ENCODE measurements at regions not wholly inside any gene's neighbourhood (a gene's known extent, or its start where the extent isn't known, plus 50 kb on each side); places are given as distances from the start of the nearest gene placed in this dataset.

DNA sequence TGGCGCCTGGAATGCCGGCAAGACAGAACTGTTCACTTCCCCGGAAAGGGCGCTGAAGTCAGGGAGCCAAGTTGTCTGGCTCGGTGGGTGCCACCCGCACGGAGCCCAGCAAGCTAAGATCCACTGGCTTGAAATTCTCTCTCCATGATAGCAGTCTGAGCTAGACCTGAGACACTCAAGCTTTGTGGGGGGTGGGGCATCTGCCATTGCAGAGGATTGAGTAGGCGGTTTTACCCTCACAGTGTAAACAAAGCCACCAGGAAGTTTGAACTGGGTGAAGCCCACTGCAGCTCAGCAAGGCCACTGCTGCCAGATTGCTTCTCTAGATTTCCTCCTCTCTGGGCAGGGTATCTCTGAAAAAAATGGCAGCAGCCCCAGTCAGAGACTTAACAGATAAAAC is 277.4 kb downstream of the SLCO4C1 start:
- Histone ChIP-seq H3K4me3 (no peak overlapping the region), H3K4me1 (no peaks in the 10 kb centered on the region), H3K9me3 (no peaks in the 10 kb centered on the region), H3K27me3 (no peaks in the 10 kb centered on the region), H3K27ac (no peak overlapping the region), H3K36me3 (no peaks in the 10 kb centered on the region)
- no peak for TF ChIP-seq POLR2AphosphoS5 (IDR thresholded peaks at IDR 0.05)
- TF ChIP-seq, protein P1, sequence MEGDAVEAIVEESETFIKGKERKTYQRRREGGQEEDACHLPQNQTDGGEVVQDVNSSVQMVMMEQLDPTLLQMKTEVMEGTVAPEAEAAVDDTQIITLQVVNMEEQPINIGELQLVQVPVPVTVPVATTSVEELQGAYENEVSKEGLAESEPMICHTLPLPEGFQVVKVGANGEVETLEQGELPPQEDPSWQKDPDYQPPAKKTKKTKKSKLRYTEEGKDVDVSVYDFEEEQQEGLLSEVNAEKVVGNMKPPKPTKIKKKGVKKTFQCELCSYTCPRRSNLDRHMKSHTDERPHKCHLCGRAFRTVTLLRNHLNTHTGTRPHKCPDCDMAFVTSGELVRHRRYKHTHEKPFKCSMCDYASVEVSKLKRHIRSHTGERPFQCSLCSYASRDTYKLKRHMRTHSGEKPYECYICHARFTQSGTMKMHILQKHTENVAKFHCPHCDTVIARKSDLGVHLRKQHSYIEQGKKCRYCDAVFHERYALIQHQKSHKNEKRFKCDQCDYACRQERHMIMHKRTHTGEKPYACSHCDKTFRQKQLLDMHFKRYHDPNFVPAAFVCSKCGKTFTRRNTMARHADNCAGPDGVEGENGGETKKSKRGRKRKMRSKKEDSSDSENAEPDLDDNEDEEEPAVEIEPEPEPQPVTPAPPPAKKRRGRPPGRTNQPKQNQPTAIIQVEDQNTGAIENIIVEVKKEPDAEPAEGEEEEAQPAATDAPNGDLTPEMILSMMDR (IDR thresholded peaks at IDR 0.05): no peak
- no peak for TF ChIP-seq POLR2A (IDR thresholded peaks at IDR 0.05)
- no peak for TF ChIP-seq EP300 (IDR thresholded peaks at IDR 0.05)
- no CpG with 5 or more reads among the region's 8 CpGs for WGBS, 2 donors (ENCODE audit: low coverage in 1 of 2)
- no peak for ATAC-seq

DNA sequence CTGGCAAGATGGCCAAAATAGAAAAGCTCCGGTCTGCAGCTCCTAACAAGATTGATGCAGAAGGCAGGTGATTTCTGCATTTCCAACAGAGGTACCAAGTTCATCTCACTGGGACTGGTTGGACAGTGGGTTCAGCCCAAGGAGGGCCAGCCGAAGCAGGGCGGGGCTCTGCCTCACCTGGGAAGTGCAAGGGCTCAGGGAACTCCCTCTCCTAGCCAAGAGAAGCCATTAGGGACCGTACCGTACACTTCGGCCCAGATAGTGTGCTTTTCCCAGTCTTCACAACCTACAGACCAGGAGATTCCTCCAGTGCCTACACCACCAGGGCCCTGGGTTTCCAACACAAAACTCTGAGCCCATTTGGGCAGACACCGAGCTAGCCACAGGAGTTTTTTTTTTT is 277.8 kb downstream of the SLCO4C1 start:
- Histone ChIP-seq H3K36me3 (no peaks in the 10 kb centered on the region), H3K4me1 (no peaks in the 10 kb centered on the region), H3K27ac (no peak overlapping the region), H3K4me3 (no peak overlapping the region), H3K9me3 (no peaks in the 10 kb centered on the region), H3K27me3 (no peaks in the 10 kb centered on the region)
- WGBS, 2 donors (ENCODE audit: low coverage in 1 of 2): 58 to 96% methylated on average over 3 to 4 of the region's 7 CpGs
- no peak for TF ChIP-seq POLR2A (IDR thresholded peaks at IDR 0.05)
- no peak for TF ChIP-seq POLR2AphosphoS5 (IDR thresholded peaks at IDR 0.05)
- TF ChIP-seq, protein P1 (IDR thresholded peaks at IDR 0.05): no peak
- no peak for TF ChIP-seq EP300 (IDR thresholded peaks at IDR 0.05)
- ATAC-seq: no peak

DNA sequence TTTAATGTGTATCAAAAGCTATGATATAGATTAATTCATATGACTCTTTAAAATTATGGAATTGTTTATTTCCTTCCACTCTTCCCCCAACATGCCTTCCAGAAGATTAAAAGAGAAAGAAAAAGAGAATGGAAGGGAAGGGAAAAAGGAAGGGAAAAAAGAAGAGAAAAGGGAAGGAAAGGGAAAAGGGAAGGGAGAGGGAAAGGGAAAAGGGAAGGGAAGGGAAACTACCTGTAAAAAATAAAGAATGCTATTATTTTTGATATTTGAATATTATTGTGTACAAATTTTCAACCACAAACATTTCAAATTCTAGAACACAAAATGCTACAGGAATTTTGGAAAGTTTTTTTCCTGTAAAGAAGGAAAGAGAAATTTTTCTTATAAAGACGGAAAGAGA is 281.7 kb downstream of the SLCO4C1 start:
- ATAC-seq: no peak
- Histone ChIP-seq H3K36me3 (no peaks in the 10 kb centered on the region), H3K4me1 (no peaks in the 10 kb centered on the region), H3K9me3 (no peaks in the 10 kb centered on the region), H3K27me3 (no peaks in the 10 kb centered on the region), H3K27ac (no peak overlapping the region), H3K4me3 (no peak overlapping the region)
- no peak for TF ChIP-seq POLR2A (IDR thresholded peaks at IDR 0.05)
- TF ChIP-seq EP300 (IDR thresholded peaks at IDR 0.05): no peak
- no peak for TF ChIP-seq POLR2AphosphoS5 (IDR thresholded peaks at IDR 0.05)
- TF ChIP-seq, protein P1 (IDR thresholded peaks at IDR 0.05): no peak
- WGBS, 2 donors (ENCODE audit: low coverage in 1 of 2): 80 to 100% methylated on average over 1 of the region's 1 CpG

DNA sequence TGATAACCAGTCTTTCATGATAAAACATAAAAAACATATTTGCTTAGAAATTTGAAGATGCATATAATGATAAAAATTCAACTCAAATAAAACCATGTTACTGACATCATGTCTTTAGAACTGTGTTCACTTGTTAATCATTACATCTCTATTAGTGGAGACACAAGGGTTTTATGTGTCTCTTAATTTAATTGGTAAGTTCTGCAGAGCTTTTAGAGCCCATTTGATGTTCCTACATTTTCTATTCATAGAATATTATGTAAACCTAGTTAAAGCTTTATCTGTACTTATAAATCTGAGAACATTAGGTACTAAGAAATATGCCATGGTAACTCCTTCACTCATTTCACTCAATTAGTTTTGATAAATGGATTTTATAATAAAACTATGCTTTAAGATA is 285.4 kb downstream of the SLCO4C1 start:
- Histone ChIP-seq H3K27me3 (no peaks in the 10 kb centered on the region), H3K9me3 (no peaks in the 10 kb centered on the region), H3K4me3 (no peak overlapping the region), H3K36me3 (no peaks in the 10 kb centered on the region), H3K27ac (no peak overlapping the region), H3K4me1 (no peaks in the 10 kb centered on the region)
- no peak for ATAC-seq
- TF ChIP-seq POLR2A (IDR thresholded peaks at IDR 0.05) (no peak), POLR2AphosphoS5 (IDR thresholded peaks at IDR 0.05) (no peak), EP300 (IDR thresholded peaks at IDR 0.05) (no peak)
- TF ChIP-seq, protein P1 (IDR thresholded peaks at IDR 0.05): no peak

DNA sequence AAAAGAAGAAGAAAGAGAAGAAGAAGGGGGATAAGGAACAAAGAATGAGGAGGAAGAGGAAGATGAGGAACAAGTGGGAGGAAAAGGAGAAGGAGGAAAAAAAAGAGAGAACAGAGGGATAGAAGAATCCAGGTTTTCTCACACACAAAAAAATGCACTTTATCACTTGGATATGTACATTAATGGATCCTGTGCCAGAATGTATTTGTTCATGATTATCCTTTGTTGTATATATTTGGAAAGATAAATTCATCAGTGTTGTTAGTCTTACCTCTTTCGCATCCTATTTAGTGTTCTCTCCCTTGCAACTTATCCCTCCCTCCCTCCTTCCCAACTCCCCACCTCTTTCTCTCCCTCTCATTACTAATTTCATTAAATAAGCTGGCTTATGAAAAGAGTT is 298.8 kb downstream of the SLCO4C1 start:
- Histone ChIP-seq H3K9me3 (no peaks in the 10 kb centered on the region), H3K27ac (no peak overlapping the region), H3K27me3 (no peaks in the 10 kb centered on the region), H3K4me3 (no peak overlapping the region), H3K4me1 (no peaks in the 10 kb centered on the region), H3K36me3 (no peaks in the 10 kb centered on the region)
- WGBS, 2 donors (ENCODE audit: low coverage in 1 of 2): 76 to 100% methylated on average over 1 of the region's 1 CpG
- ATAC-seq: no peak
- TF ChIP-seq POLR2A (IDR thresholded peaks at IDR 0.05) (no peak), EP300 (IDR thresholded peaks at IDR 0.05) (no peak), POLR2AphosphoS5 (IDR thresholded peaks at IDR 0.05) (no peak)
- TF ChIP-seq, protein P1 (IDR thresholded peaks at IDR 0.05): no peak
